Kidney (tissue), 13 donors: ENCODE measurements at regions not wholly inside any gene's neighbourhood (a gene's known extent, or its start where the extent isn't known, plus 50 kb on each side); places are given as distances from the start of the nearest gene placed in this dataset.

ENCODE experiments used
- DNase-seq, 5 donors: peaks; one replicate each; pipeline ENCODE4 v3.0.0-alpha.2; 2013 to 2020
- FAIRE-seq: peaks from 2 replicates; lab custom pipeline; 2012; peaks lifted over from hg19 to GRCh38; lab: Jason Lieb, UNC
- H3K27ac ChIP-seq, 2 donors: one replicate each; pipeline ENCODE4 v1.7.0; 2013; ENCODE audit warnings: low read depth in 2 of 2, low read length in 2 of 2, inconsistent platforms in 1 of 2
- H3K27me3 ChIP-seq: one replicate; pipeline ENCODE4 v1.7.1; 2013; ENCODE audit warnings: low read length, inconsistent platforms; ENCODE audit not compliant: control insufficient read depth, insufficient read depth
- H3K36me3 ChIP-seq, 3 donors: one replicate each; pipeline versions ENCODE4 v1.7.0 to v1.7.1; 2013; ENCODE audit warnings: low read length in 3 of 3, control low read depth in 1 of 3, inconsistent platforms in 1 of 3; ENCODE audit not compliant: insufficient read depth in 3 of 3, control insufficient read depth in 2 of 3
- H3K4me1 ChIP-seq, 3 donors: one replicate each; pipeline versions ENCODE4 v1.7.0 to v1.7.1; 2013; ENCODE audit warnings: low read length in 3 of 3, inconsistent platforms in 1 of 3, low read depth in 1 of 3; ENCODE audit not compliant: control insufficient read depth in 2 of 3, insufficient read depth in 2 of 3
- H3K4me3 ChIP-seq, 3 donors: one replicate each; pipeline versions ENCODE4 v1.7.0 to v1.8.1; 2013; ENCODE audit warnings: low read length in 3 of 3, control low read depth in 1 of 3, inconsistent platforms in 1 of 3
- H3K9ac ChIP-seq, 3 donors: one replicate each; pipeline versions ENCODE4 v1.7.0 to v1.7.1; 2013; ENCODE audit warnings: low read length in 3 of 3, control low read depth in 1 of 3, inconsistent platforms in 1 of 3
- H3K9me3 ChIP-seq, 3 donors: one replicate each; pipeline versions ENCODE4 v1.7.0 to v1.7.1; 2013; ENCODE audit warnings: low read length in 3 of 3, control low read depth in 1 of 3, inconsistent platforms in 1 of 3; ENCODE audit not compliant: control insufficient read depth in 2 of 3, insufficient read depth in 1 of 3
- intact Hi-C: fragments of 100-400 bp; cut with DNase I; formaldehyde crosslinking; loops from one replicate; pipeline ENCODE4 v1.11.1; 2022
- TF ChIP-seq, protein P1 (sequence below): IDR thresholded peaks from 3 replicates; pipeline ENCODE4 v1.5.1; 2012; ENCODE audit warnings: mild to moderate bottlenecking, moderate library complexity, borderline replicate concordance; ENCODE audit not compliant: insufficient read depth; ENCODE audit errors: extremely low read depth
- donor health status: control.
- donor health status: control.
- donor health status: control.
- donor health status: control.
- donor health status: control.
- donor health status: DM: yes; HTN: yes; CAD: no.
- donor health status: Normal renal cell carcinoma (clear cell type).

DNA sequence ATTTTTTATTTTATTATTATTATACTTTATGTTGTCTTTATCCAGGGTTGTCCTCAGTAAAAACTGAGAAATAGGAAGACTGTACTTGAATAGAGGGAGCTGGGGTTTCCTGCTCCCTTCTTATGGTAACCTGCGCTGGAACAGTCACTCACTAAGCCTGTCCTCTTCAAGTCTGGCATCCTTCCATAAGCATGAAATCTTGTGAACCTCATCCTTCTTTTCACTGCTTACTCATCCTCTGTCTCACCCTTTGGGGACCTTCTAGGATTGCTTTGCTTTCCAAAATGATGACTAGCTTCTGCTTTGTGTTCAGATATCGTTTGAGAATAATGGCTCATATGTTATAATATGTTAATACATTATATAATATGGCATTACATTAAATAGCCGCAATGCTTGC lies 90.6 kb downstream of the C6orf118 start:
- FAIRE-seq, result no peak
- TF ChIP-seq, protein P1, sequence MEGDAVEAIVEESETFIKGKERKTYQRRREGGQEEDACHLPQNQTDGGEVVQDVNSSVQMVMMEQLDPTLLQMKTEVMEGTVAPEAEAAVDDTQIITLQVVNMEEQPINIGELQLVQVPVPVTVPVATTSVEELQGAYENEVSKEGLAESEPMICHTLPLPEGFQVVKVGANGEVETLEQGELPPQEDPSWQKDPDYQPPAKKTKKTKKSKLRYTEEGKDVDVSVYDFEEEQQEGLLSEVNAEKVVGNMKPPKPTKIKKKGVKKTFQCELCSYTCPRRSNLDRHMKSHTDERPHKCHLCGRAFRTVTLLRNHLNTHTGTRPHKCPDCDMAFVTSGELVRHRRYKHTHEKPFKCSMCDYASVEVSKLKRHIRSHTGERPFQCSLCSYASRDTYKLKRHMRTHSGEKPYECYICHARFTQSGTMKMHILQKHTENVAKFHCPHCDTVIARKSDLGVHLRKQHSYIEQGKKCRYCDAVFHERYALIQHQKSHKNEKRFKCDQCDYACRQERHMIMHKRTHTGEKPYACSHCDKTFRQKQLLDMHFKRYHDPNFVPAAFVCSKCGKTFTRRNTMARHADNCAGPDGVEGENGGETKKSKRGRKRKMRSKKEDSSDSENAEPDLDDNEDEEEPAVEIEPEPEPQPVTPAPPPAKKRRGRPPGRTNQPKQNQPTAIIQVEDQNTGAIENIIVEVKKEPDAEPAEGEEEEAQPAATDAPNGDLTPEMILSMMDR, result no peak

DNA sequence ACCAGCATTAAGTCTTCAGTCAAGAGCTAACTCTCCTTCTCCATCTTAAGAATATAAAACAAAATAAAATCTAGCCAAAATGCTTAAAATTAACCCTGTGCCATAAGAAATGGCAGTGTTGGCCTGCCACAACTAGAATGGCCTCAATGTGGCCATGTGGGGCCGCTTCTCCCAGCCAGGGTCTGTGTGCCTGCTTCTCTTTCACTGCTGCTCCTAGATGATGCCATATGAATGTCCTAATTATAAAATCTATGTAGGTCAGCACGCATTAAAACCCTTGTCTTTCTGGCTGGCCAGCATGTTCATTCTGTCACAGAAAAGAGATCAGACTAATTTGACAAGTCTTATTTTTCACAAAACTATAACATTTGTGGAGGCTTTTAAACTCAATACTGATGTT lies 102.6 kb downstream of the C6orf118 start:
- Histone ChIP-seq H3K27ac (no peak overlapping the region), H3K9ac (no peak overlapping the region), H3K4me3 (no peak overlapping the region), H3K4me1 (no peaks in the 10 kb centered on the region), H3K27me3 (no peaks in the 10 kb centered on the region), H3K36me3 (no peaks in the 10 kb centered on the region), H3K9me3 (peaks cover 0 to 3% (median 0%) of the 10 kb centered on the region in 3 donors)
- DNase-seq (no peak), FAIRE-seq (no peak)
- TF ChIP-seq, protein P1, result no peak
- intact Hi-C loops, result no loop called here

More for the DNA sequence above, 90.6 kb downstream of the C6orf118 start:
- no peak overlapping the region for H3K9ac ChIP-seq
- no peaks in the 10 kb centered on the region for H3K9me3 ChIP-seq
- H3K4me3 ChIP-seq, result no peak overlapping the region
- no peak overlapping the region for H3K27ac ChIP-seq
- H3K4me1 ChIP-seq, result no peaks in the 10 kb centered on the region
- H3K36me3 ChIP-seq, result no peaks in the 10 kb centered on the region
- intact Hi-C loops, result no loop called here
- no peaks in the 10 kb centered on the region for H3K27me3 ChIP-seq
- DNase-seq, result no peak

DNA sequence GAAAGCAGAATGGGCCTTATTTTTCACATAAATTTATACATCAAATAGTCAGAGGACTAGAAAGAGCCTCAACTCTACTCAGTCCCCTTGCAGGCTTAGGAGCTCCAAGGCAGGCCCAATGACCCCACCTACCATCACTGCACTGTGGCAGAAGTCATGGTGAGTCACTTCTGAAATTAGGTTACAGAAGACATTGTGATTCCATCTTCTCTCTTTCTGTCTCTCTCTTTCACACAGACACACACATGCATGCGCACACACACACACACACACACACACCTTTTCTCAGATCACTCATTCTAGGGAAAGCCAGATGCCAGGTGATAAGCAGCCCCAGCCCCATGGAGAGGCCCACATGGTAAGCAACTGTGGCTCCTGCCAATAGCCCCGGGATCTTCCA lies 103.8 kb downstream of the C6orf118 start:
- H3K9me3 ChIP-seq, result peaks cover 0 to 3% (median 0%) of the 10 kb centered on the region in 3 donors
- DNase-seq (no peak), FAIRE-seq (no peak)
- H3K4me3 ChIP-seq, result no peak overlapping the region
- no peaks in the 10 kb centered on the region for H3K4me1 ChIP-seq
- no peak overlapping the region for H3K9ac ChIP-seq
- no peaks in the 10 kb centered on the region for H3K36me3 ChIP-seq
- intact Hi-C loops, result no loop called here
- H3K27ac ChIP-seq, result no peak overlapping the region
- TF ChIP-seq, protein P1, result no peak
- H3K27me3 ChIP-seq, result no peaks in the 10 kb centered on the region
